Karpas-422 (cell line): ENCODE measurements at regions not wholly inside any gene's neighbourhood (a gene's known extent, or its start where the extent isn't known, plus 50 kb on each side); places are given as distances from the start of the nearest gene placed in this dataset.

Experiments used
- DNase-seq: peaks from one replicate; pipeline ENCODE4 v3.0.0-alpha.2; 2015
- H2AFZ ChIP-seq: fragments of 200-600 bp; sonication (generic); 2 replicates; pipeline ENCODE4 v1.6.1; 2014; ENCODE audit warnings: antibody characterized with exemption, low read length, mixed read lengths
- H3K27ac ChIP-seq: fragments of 200-600 bp; sonication (generic); 2 replicates; pipeline ENCODE4 v1.5.1; 2014; ENCODE audit warnings: mild to moderate bottlenecking, low read length, moderate library complexity
- H3K27me3 ChIP-seq: fragments of 200-600 bp; sonication (generic); 2 replicates; pipeline ENCODE4 v1.6.1; 2014; ENCODE audit warnings: low read length, mixed read lengths
- H3K36me3 ChIP-seq: fragments of 200-600 bp; sonication (generic); 2 replicates; pipeline ENCODE4 v1.6.1; 2014; ENCODE audit warnings: low read length, mixed read lengths; ENCODE audit not compliant: insufficient read depth
- H3K4me1 ChIP-seq: fragments of 200-600 bp; sonication (generic); 2 replicates; pipeline ENCODE4 v1.6.1; 2014; ENCODE audit warnings: mild to moderate bottlenecking, low read length, mixed read lengths
- H3K4me2 ChIP-seq: fragments of 200-600 bp; sonication (generic); 2 replicates; pipeline ENCODE4 v1.6.1; 2014; ENCODE audit warnings: low read length, low read depth, mild to moderate bottlenecking; ENCODE audit not compliant: poor library complexity, severe bottlenecking
- H3K4me3 ChIP-seq: fragments of 200-600 bp; sonication (generic); 2 replicates; pipeline ENCODE4 v1.5.1; 2014; ENCODE audit warnings: mild to moderate bottlenecking, antibody characterized with exemption, low read length, mixed read lengths
- H3K79me2 ChIP-seq: fragments of 200-600 bp; sonication (generic); 2 replicates; pipeline ENCODE4 v1.6.1; 2014; ENCODE audit warnings: mild to moderate bottlenecking, low read length, mixed read lengths
- H3K9ac ChIP-seq: fragments of 200-600 bp; sonication (generic); 2 replicates; pipeline ENCODE4 v1.6.0; 2014; ENCODE audit warnings: low read length
- H3K9me2 ChIP-seq: fragments of 200-600 bp; sonication (generic), shearing (Covaris generic); replicated peaks from 2 replicates; pipeline ENCODE4 v1.6.0; 2014; ENCODE audit warnings: mild to moderate bottlenecking, low read length, moderate library complexity; ENCODE audit not compliant: insufficient read depth
- H3K9me3 ChIP-seq: fragments of 300-700, 200-600 bp; sonication (generic); 2 replicates; pipeline ENCODE4 v1.6.1; 2014; ENCODE audit warnings: low read length, mixed read lengths
- H4K20me1 ChIP-seq: fragments of 200-600 bp; sonication (generic); 2 replicates; pipeline ENCODE4 v1.6.1; 2014; ENCODE audit warnings: mild to moderate bottlenecking, antibody characterized with exemption, low read length, low read depth; ENCODE audit not compliant: insufficient read depth

DNA sequence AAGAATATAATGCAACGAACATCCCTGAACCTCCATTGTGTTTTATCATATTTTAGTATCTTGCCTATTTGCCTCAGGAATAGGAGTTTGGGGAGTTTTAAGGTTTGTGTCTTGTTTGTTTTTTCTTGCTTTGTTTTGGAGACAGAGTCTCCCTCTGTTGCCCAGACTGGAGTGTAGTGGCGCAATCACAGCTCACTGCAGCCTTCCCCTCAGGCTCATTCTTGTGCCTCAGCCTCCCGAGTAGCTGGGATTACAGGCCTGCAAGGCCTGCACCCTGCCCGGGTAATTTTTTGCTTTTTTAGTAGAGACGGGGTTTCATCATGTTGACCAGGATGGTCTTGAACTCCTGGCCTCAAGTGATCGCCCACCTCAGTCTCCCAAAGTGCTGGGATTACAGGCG lies 63.3 kb upstream of the CARMIL1 start:
- Histone ChIP-seq H4K20me1 (no peaks in the 10 kb centered on the region), H3K9me3 (no peaks in the 10 kb centered on the region), H3K4me1 (no peaks in the 10 kb centered on the region), H3K4me3 (no peak overlapping the region), H3K79me2 (no peaks in the 10 kb centered on the region), H3K27ac (no peak overlapping the region), H2AFZ (no peak overlapping the region), H3K9ac (no peak overlapping the region), H3K9me2 (no peaks in the 10 kb centered on the region), H3K36me3 (no peaks in the 10 kb centered on the region), H3K4me2 (no peak overlapping the region), H3K27me3 (no peaks in the 10 kb centered on the region)
- DNase-seq: no peak

DNA sequence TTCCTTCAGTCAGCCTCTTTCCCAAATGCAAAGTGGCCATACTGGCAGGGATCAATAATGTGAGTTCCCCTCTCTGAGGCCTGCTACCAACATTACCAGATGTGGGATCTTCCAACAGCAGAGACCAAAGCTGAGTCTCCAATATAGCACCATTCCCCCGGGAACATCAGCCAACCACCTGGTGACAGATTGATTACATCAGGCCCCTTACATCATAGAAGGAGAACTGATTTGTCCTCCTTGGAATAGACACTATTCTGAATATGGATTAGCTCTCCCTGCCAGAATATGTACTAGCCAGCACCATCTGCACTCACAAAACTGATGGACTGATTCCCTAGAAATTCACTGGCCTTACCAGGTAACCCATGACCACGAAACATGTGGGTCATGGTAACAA lies 61.9 kb upstream of the CARMIL1 start:
- H3K27me3 ChIP-seq: no peaks in the 10 kb centered on the region
- H3K79me2 ChIP-seq: no peaks in the 10 kb centered on the region

DNA sequence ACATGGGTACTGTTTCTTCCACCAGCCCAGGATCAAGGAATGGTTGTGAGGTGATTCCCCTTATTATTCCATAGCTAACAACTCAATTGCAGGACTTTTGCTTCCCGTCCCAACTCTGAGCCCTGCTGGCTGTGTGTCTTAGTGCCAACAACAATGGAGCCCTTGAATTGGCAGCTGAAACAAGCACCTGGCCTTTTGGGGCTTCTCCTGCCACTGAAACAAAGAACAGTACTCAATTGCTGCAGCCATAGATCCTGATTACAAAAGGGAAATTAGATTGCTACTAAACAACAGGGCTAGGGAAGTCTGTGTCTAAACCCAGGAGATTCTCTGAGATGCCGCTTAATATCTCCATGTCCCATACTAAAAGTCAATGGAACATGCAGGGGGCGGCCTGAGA lies 61.3 kb upstream of the CARMIL1 start:
- no peaks in the 10 kb centered on the region for H3K4me1 ChIP-seq
- no peak overlapping the region for H2AFZ ChIP-seq
- H3K27me3 ChIP-seq: no peaks in the 10 kb centered on the region
- H3K9me3 ChIP-seq: no peaks in the 10 kb centered on the region
- H4K20me1 ChIP-seq: no peaks in the 10 kb centered on the region
- no peaks in the 10 kb centered on the region for H3K36me3 ChIP-seq
- H3K27ac ChIP-seq: no peak overlapping the region
- DNase-seq: no peak
- H3K4me3 ChIP-seq: no peak overlapping the region
- no peak overlapping the region for H3K9ac ChIP-seq
- no peaks in the 10 kb centered on the region for H3K9me2 ChIP-seq
- H3K79me2 ChIP-seq: no peaks in the 10 kb centered on the region
- no peak overlapping the region for H3K4me2 ChIP-seq

More for the DNA sequence above, 61.9 kb upstream of the CARMIL1 start:
- no peaks in the 10 kb centered on the region for H3K9me3 ChIP-seq
- H3K9ac ChIP-seq: no peak overlapping the region
- no peak overlapping the region for H3K4me3 ChIP-seq
- no peak overlapping the region for H3K4me2 ChIP-seq
- no peaks in the 10 kb centered on the region for H3K9me2 ChIP-seq
- H3K27ac ChIP-seq: no peak overlapping the region
- H2AFZ ChIP-seq: no peak overlapping the region
- DNase-seq: no peak
- H3K4me1 ChIP-seq: no peaks in the 10 kb centered on the region
- no peaks in the 10 kb centered on the region for H3K36me3 ChIP-seq
- no peaks in the 10 kb centered on the region for H4K20me1 ChIP-seq

DNA sequence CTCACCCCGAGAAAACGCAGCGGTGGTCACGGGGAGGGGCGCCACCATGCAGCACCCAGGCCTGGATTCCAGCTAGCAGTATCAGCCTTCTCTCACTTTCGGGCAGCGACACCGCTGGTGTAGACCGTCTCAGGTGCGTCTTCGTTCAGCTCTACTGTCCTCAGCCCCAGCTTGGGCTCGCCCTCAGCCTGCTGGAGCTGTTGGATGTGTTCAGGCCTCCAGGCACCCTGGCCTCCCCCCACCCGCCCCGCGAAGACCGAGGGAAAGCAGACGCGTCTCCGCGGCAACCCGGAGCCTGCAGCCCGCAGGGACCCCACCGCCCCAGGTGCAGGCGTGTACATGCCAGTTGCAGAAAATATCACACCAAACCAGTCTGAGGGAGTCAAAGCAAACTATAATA lies 60.8 kb upstream of the CARMIL1 start:
- Histone ChIP-seq H3K36me3 (no peaks in the 10 kb centered on the region), H3K9me3 (no peaks in the 10 kb centered on the region), H3K4me2 (no peak overlapping the region), H3K4me1 (no peaks in the 10 kb centered on the region), H4K20me1 (no peaks in the 10 kb centered on the region), H3K27me3 (no peaks in the 10 kb centered on the region), H3K9ac (no peak overlapping the region), H3K4me3 (no peak overlapping the region), H3K9me2 (no peaks in the 10 kb centered on the region), H3K27ac (no peak overlapping the region), H2AFZ (no peak overlapping the region), H3K79me2 (no peaks in the 10 kb centered on the region)
- DNase-seq: no peak

DNA sequence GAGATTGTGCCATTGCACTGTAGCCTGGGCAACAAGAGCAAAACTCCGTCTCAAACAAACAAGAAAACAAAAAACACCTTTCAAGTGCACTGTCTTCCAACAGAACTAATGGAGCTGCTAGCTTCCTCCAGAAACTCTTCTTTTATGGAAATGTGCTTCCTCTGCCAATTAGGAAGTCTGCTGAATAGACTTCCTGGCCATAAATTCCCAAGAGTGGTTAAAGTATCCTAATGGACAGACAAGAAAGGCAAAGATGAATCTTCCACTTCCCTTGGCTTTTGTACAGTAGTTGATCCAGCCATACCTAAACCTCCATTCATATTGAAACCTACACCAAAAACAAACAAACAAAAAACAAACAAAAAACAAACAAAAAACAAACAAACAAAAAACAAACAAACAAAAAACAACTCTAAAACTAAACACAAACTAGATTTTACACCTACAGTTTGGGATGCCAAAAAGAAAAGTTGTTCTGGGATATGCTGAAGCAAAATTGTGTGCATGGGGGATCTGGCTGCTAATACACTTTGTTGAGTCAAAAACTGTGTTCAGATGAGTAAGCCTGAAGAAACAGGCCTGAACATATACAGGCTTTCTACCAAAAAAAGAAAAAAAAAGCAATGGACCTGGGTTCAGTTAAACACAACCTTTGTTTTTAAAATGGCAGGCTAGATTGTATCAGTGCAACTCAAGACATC lies 59.8 kb upstream of the CARMIL1 start:
- H3K36me3 ChIP-seq: no peaks in the 10 kb centered on the region
- H3K27me3 ChIP-seq: no peaks in the 10 kb centered on the region
- no peak for DNase-seq
- H3K4me1 ChIP-seq: peaks cover 6% of the 10 kb centered on the region
- no peaks in the 10 kb centered on the region for H3K9me3 ChIP-seq
- H3K9me2 ChIP-seq: no peaks in the 10 kb centered on the region
- no peak overlapping the region for H3K9ac ChIP-seq
- no peak overlapping the region for H3K4me2 ChIP-seq
- no peak overlapping the region for H3K27ac ChIP-seq
- H4K20me1 ChIP-seq: no peaks in the 10 kb centered on the region
- H3K4me3 ChIP-seq: no peak overlapping the region
- no peak overlapping the region for H2AFZ ChIP-seq
- H3K79me2 ChIP-seq: no peaks in the 10 kb centered on the region

DNA sequence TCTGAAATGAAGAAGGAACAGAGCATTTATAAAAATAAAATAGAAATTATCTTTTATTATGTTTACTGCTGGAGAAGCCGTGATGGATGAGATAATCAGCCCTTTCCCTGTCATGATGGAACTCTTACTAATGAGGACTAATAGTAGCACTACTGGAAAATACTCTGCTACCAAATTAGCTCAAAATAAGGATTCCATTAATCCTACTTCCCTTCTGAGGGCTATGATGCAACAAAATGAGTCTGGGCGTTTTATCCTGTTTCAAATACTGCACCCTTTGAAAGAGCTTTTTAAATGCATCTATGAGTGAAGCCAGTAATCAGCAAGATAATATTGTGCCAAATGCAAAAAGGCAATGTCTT lies 59.3 kb upstream of the CARMIL1 start:
- DNase-seq: no peak
- H3K27me3 ChIP-seq: no peaks in the 10 kb centered on the region
- H3K4me1 ChIP-seq: peaks cover 9% of the 10 kb centered on the region
- H3K36me3 ChIP-seq: no peaks in the 10 kb centered on the region
- H3K79me2 ChIP-seq: no peaks in the 10 kb centered on the region
- H3K4me3 ChIP-seq: no peak overlapping the region
- H3K27ac ChIP-seq: no peak overlapping the region
- no peak overlapping the region for H2AFZ ChIP-seq
- no peak overlapping the region for H3K4me2 ChIP-seq
- no peaks in the 10 kb centered on the region for H4K20me1 ChIP-seq
- H3K9ac ChIP-seq: no peak overlapping the region
- no peaks in the 10 kb centered on the region for H3K9me3 ChIP-seq
- H3K9me2 ChIP-seq: no peaks in the 10 kb centered on the region

DNA sequence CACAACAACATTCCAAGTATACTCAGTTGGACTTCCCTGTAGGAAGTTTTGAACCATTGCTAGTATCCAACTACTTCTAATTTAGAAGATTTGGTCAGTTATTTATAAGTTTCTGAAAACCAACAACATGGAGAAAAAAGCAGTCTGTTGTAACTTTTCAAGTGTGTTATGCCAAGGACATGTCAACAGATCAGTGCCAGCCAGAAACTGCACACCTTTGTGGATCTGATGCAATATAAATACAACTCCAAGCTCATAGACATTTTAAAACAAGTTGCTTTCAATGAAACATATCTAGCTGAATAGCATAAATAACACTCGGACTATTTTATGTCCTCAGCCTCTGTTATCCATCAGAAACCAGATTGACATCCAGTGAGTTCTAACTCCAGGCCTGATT lies 58.3 kb upstream of the CARMIL1 start:
- Histone ChIP-seq H3K4me3 (no peak overlapping the region), H4K20me1 (no peaks in the 10 kb centered on the region), H3K36me3 (no peaks in the 10 kb centered on the region), H3K27ac (no peak overlapping the region), H3K9ac (no peak overlapping the region), H3K27me3 (no peaks in the 10 kb centered on the region), H3K79me2 (no peaks in the 10 kb centered on the region), H3K4me2 (no peak overlapping the region), H3K4me1 (peaks cover 18% of the 10 kb centered on the region), H3K9me3 (no peaks in the 10 kb centered on the region), H3K9me2 (no peaks in the 10 kb centered on the region), H2AFZ (no peak overlapping the region)
- DNase-seq: no peak

DNA sequence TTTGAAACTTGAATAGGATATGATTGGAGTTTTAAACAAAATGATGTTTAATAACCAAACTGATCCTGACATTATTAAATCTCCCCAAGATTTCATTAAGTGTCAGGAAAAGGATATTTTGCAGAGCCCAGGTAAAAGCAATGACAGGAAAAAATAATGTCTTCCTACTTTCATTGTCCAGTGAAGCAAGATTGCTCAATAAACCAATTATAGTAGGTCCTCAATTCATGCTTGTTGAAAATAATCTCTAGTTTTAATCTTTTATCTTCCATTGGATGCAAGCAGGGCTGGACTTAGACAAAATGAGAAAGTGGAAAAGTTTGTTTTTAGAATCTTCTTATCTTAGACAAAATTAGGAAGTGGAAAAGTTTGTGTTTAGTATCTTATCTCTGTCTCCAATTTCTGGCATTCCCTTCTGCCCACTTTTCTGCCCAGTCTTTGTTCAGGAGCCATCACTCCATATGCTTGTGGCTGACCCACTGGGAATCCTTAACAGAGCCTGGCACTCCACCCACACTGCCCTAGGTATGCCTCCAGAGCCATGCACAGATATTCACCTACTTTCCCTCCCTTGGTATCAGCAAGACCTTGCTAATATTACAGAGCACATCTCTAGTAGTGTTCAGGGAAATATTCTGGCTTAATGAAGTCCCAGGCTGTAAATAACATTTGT lies 57.0 kb upstream of the CARMIL1 start:
- H3K4me3 ChIP-seq: no peak overlapping the region
- peaks cover 23% of the 10 kb centered on the region for H3K4me1 ChIP-seq
- no peaks in the 10 kb centered on the region for H3K79me2 ChIP-seq
- no peaks in the 10 kb centered on the region for H4K20me1 ChIP-seq
- no peak overlapping the region for H2AFZ ChIP-seq
- H3K36me3 ChIP-seq: no peaks in the 10 kb centered on the region
- H3K4me2 ChIP-seq: no peak overlapping the region
- H3K9me2 ChIP-seq: no peaks in the 10 kb centered on the region
- H3K27me3 ChIP-seq: no peaks in the 10 kb centered on the region
- no peaks in the 10 kb centered on the region for H3K9me3 ChIP-seq
- no peak overlapping the region for H3K9ac ChIP-seq
- no peak overlapping the region for H3K27ac ChIP-seq
- no peak for DNase-seq
